Keratinocyte (primary cell): ENCODE measurements at regions not wholly inside any gene's neighbourhood (a gene's known extent, or its start where the extent isn't known, plus 50 kb on each side); places are given as distances from the start of the nearest gene placed in this dataset.

Experiments used
- DNase-seq: peaks from one replicate; pipeline ENCODE4 v3.0.0-alpha.2; 2011; ENCODE audit warnings: low read depth, missing footprints, low spot score
- FAIRE-seq: peaks from 2 replicates; lab custom pipeline; 2011; peaks lifted over from hg19 to GRCh38; lab: Jason Lieb, UNC
- H2AFZ ChIP-seq: 2 replicates; pipeline ENCODE4 v1.6.0; 2012; ENCODE audit warnings: low read length, control low read depth, inconsistent platforms; ENCODE audit not compliant: control insufficient read depth
- H3K27ac ChIP-seq: 2 replicates; pipeline ENCODE4 v1.5.1; 2011; ENCODE audit warnings: low read length; ENCODE audit not compliant: control insufficient read depth, insufficient read depth
- H3K27me3 ChIP-seq: 3 replicates; pipeline ENCODE4 v1.6.0; 2011; ENCODE audit warnings: low read length; ENCODE audit not compliant: control insufficient read depth, insufficient read depth; ENCODE audit errors: extremely low read depth
- H3K36me3 ChIP-seq, 2 experiments: 2 replicates in 1 of 2; 3 replicates in 1 of 2; pipeline ENCODE4 v1.5.1; 2011; ENCODE audit warnings: low read length in 2 of 2, mild to moderate bottlenecking in 1 of 2; ENCODE audit not compliant: control insufficient read depth in 2 of 2, insufficient read depth in 2 of 2; ENCODE audit errors: extremely low read depth in 1 of 2
- H3K4me1 ChIP-seq: 3 replicates; pipeline ENCODE4 v1.5.1; 2011; ENCODE audit warnings: low read length; ENCODE audit not compliant: control insufficient read depth, insufficient read depth; ENCODE audit errors: extremely low read depth
- H3K4me2 ChIP-seq: 3 replicates; pipeline ENCODE4 v1.6.0; 2011; ENCODE audit warnings: low read depth, low read length; ENCODE audit not compliant: control insufficient read depth, insufficient read depth; ENCODE audit errors: extremely low read depth
- H3K4me3 ChIP-seq, 3 experiments: fragments of 200-600 bp in 1 of 3; sonication (generic) in 1 of 3; 2 replicates in 2 of 3; 3 replicates in 1 of 3; pipeline ENCODE4 v1.5.1; 2011 to 2016; ENCODE audit warnings: low read length in 3 of 3, mild to moderate bottlenecking in 3 of 3, control low read depth in 2 of 3, inconsistent platforms in 1 of 3, low read depth in 1 of 3, mixed read lengths in 1 of 3, mixed run types in 1 of 3, moderate library complexity in 1 of 3; ENCODE audit not compliant: control insufficient read depth in 2 of 3, insufficient read depth in 2 of 3; ENCODE audit errors: extremely low read depth in 1 of 3
- H3K79me2 ChIP-seq: 2 replicates; pipeline ENCODE4 v1.6.0; 2012; ENCODE audit warnings: low read length; ENCODE audit not compliant: control insufficient read depth, insufficient read depth
- H3K9ac ChIP-seq: 3 replicates; pipeline ENCODE4 v1.6.0; 2011; ENCODE audit warnings: low read length; ENCODE audit not compliant: control insufficient read depth, insufficient read depth; ENCODE audit errors: extremely low read depth
- H3K9me1 ChIP-seq: 3 replicates; pipeline ENCODE4 v1.6.0; 2011; ENCODE audit warnings: low read length; ENCODE audit not compliant: control insufficient read depth, insufficient read depth; ENCODE audit errors: extremely low read depth
- H3K9me3 ChIP-seq: 2 replicates; pipeline ENCODE4 v1.5.1; 2012; ENCODE audit warnings: low read depth, low read length; ENCODE audit not compliant: control insufficient read depth
- H4K20me1 ChIP-seq: 3 replicates; pipeline ENCODE4 v1.6.0; 2011; ENCODE audit warnings: low read length; ENCODE audit not compliant: control insufficient read depth, insufficient read depth; ENCODE audit errors: extremely low read depth
- EZH2 ChIP-seq: IDR thresholded peaks from one replicate; pipeline ENCODE4 v1.6.1; 2012; ENCODE audit warnings: inconsistent platforms, mild to moderate bottlenecking, low read length, moderate library complexity
- dilution Hi-C: fragments of 300-500 bp; cut with MboI; formaldehyde crosslinking; loops from one replicate; pipeline ENCODE4 v1.7.0; 2020; ENCODE audit warnings: low sequenced_read_pairs; ENCODE audit not compliant: extremely low pct_ligation_motif_present
- TF ChIP-seq, protein P1 (sequence below), 3 experiments: IDR thresholded peaks in 1 of 3; conservative IDR thresholded peaks in 1 of 3; optimal IDR thresholded peaks in 1 of 3; 2 replicates in 2 of 3; 3 replicates in 1 of 3; pipeline versions ENCODE3 to v1.5.1; 2011; ENCODE audit warnings: low read length in 3 of 3, mild to moderate bottlenecking in 3 of 3, moderate library complexity in 2 of 3, control low read depth in 1 of 3, inconsistent platforms in 1 of 3; ENCODE audit not compliant: insufficient read depth in 2 of 3; ENCODE audit errors: extremely low read depth in 1 of 3

DNA sequence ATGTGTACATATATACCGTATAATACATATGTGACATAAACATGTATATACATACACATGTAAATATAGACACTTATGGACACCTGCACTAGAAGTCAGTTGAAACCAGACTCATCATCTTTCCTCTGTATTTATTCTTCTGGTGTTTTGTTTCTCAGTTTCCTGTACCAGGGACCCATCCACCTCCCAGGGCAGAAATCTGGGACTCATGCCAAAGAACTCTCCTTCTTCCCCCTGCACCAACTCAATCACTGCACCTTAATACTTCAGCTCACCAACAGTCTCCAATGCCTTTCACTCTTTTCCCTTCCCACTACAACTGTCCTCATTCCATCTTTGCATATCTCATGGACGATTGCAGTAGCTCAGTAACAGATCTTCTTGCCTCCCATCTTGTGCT is 428.0 kb downstream of the FBXO15 start:
- Histone ChIP-seq H2AFZ (no peak overlapping the region), H3K9me3 (no peaks in the 10 kb centered on the region), H3K9ac (no peak overlapping the region), H3K4me2 (no peak overlapping the region), H3K4me1 (no peaks in the 10 kb centered on the region), H3K4me3 (no peak overlapping the region), H3K27ac (no peak overlapping the region), H3K36me3 (no peaks in the 10 kb centered on the region), H3K79me2 (no peaks in the 10 kb centered on the region), H3K9me1 (no peaks in the 10 kb centered on the region), H4K20me1 (no peaks in the 10 kb centered on the region), H3K27me3 (no peaks in the 10 kb centered on the region)
- DNase-seq (no peak), FAIRE-seq (no peak)
- dilution Hi-C loops: no loop called here
- TF ChIP-seq, protein P1, sequence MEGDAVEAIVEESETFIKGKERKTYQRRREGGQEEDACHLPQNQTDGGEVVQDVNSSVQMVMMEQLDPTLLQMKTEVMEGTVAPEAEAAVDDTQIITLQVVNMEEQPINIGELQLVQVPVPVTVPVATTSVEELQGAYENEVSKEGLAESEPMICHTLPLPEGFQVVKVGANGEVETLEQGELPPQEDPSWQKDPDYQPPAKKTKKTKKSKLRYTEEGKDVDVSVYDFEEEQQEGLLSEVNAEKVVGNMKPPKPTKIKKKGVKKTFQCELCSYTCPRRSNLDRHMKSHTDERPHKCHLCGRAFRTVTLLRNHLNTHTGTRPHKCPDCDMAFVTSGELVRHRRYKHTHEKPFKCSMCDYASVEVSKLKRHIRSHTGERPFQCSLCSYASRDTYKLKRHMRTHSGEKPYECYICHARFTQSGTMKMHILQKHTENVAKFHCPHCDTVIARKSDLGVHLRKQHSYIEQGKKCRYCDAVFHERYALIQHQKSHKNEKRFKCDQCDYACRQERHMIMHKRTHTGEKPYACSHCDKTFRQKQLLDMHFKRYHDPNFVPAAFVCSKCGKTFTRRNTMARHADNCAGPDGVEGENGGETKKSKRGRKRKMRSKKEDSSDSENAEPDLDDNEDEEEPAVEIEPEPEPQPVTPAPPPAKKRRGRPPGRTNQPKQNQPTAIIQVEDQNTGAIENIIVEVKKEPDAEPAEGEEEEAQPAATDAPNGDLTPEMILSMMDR (optimal IDR thresholded peaks at IDR 0.05 in 1 of 3, IDR thresholded peaks at IDR 0.05 in 1 of 3, conservative IDR thresholded peaks at IDR 0.05 in 1 of 3; ENCODE audit: extremely low read depth in 1 of 3, insufficient read depth in 2 of 3, low read length in 3 of 3): no peak
- TF ChIP-seq EZH2: no peak

GRCh38 chr18:73717570-73717969 is 430.1 kb downstream of the FBXO15 start:
- Histone ChIP-seq H3K36me3 (no peaks in the 10 kb centered on the region), H3K9ac (no peak overlapping the region), H3K4me2 (no peak overlapping the region), H4K20me1 (no peaks in the 10 kb centered on the region), H3K27ac (no peak overlapping the region), H3K9me3 (no peaks in the 10 kb centered on the region), H2AFZ (no peak overlapping the region), H3K4me3 (no peak overlapping the region), H3K79me2 (no peaks in the 10 kb centered on the region), H3K4me1 (no peaks in the 10 kb centered on the region), H3K9me1 (no peaks in the 10 kb centered on the region), H3K27me3 (no peaks in the 10 kb centered on the region)
- dilution Hi-C loops: no loop called here
- FAIRE-seq (peak; percentile 69), DNase-seq (no peak)
- no peak for TF ChIP-seq EZH2
- TF ChIP-seq, protein P1 (optimal IDR thresholded peaks at IDR 0.05 in 1 of 3, IDR thresholded peaks at IDR 0.05 in 1 of 3, conservative IDR thresholded peaks at IDR 0.05 in 1 of 3; ENCODE audit: extremely low read depth in 1 of 3, insufficient read depth in 2 of 3, low read length in 3 of 3): no peak
